SHP77 treated with DMSO at 0.1 percent for 48 hours (cell line): ENCODE measurements at regions not wholly inside any gene's neighbourhood (a gene's known extent, or its start where the extent isn't known, plus 50 kb on each side); places are given as distances from the start of the nearest gene placed in this dataset.
"Not testable (repeated sequence)": the region's sequence is repeated elsewhere in the genome, so short reads cannot be mapped to it uniquely, and the experiment has no call there.

ENCODE experiments used
- DNase-seq: peaks from one replicate; lab custom pipeline; 2025; lab: John Stamatoyannopoulos, UW

- not testable (repeated sequence) for DNase-seq
These were observed 75.7 kb downstream of the QDPR start for GRCh38 chr4:17436047-17436749.

DNA sequence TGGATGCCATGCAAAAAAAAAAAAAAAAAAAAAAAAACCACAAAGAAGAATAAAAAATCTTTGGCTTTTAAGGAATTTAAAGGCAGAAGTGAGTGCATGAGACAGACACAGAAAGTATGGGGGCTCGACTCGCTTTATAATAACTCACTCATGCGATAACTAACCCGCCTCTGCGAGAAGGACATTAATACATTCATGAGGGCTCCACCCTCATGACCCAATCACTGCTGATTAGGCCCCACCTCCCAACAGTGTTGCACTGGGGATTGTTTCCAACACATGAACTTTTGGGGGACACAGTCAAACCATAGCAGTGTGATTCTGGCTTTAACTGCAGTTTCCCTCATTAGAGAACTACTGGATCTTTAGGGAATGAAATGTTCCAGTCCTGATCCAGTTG, 78.1 kb downstream of the QDPR start:
- no peak for DNase-seq

GRCh38 chr4:17427991-17428390, 83.9 kb downstream of the QDPR start:
- DNase-seq: no peak

GRCh38 chr4:17426222-17426621, 85.7 kb downstream of the QDPR start:
- DNase-seq: no peak

DNA sequence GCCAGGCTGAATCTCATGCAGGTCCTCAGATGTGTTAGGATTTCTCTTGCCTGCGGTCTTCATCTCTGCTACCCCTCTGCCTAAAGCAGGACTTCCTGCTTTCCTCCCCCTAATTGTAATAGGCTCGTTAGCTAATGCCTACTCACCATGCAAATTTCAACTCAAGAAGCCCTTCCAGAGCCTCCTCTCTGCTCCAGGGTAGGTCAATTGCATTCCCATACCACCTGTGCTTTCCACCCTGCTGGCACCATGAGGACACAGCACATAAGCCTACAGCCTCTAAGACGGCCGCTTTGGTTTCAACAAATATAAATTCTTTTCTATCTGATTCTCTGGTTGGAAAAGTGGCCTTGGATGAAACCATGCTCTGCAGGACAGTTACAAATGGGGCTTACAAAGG, 93.9 kb downstream of the QDPR start:
- no peak for DNase-seq

DNA sequence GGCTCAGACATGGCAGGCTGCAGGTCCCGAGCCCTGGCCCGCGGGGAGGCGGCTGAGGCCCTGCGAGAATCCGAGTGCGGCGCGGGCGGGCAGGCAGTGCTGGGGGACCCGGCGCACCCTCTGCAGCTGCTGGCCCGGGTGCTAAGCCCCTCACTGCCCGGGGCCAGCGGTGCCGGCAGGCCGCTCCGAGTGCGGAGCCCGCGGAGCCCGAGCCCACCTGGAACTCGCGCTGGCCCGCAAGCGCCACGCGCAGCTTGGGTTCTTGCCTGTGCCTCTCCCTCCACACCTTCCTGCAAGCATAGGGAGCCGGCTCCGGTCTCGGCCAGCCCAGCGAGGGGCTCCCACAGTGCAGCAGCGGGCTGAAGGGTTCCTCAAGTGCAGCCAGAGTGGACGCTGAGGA, 97.5 kb downstream of the QDPR start:
- DNase-seq: no peak

- no peak for DNase-seq
These were observed 111.2 kb downstream of the QDPR start for GRCh38 chr4:17400686-17401085.

- no peak for DNase-seq
These were observed 113.1 kb downstream of the QDPR start for GRCh38 chr4:17398805-17399204.

GRCh38 chr4:17398035-17398434, 113.9 kb downstream of the QDPR start:
- DNase-seq: no peak

- no peak for DNase-seq
These were observed 114.3 kb downstream of the QDPR start for GRCh38 chr4:17397611-17398010.

- no peak for DNase-seq
These were observed 126.5 kb downstream of the QDPR start for GRCh38 chr4:17385403-17385802.

- DNase-seq: no peak
These were observed 131.5 kb downstream of the QDPR start for GRCh38 chr4:17380347-17380746.

DNA sequence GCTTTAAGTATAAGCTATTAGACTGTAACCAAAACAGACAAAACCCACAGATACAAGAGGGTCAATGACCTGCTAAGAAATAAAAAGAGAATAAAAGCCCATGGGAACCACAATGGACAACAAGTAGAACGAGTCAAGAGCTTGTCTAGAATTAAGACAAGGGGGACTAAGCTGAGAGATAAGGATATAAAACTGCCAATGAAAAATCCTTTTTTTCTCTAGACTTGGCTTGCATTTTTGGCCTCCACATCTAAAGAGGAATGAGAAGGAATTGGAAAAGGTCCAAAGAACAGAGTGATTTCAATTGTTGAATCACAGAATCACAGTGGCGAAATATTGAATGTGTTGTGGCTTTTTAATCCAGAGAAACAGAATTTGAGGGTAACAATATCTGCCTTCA, 135.7 kb downstream of the QDPR start:
- no peak for DNase-seq

DNA sequence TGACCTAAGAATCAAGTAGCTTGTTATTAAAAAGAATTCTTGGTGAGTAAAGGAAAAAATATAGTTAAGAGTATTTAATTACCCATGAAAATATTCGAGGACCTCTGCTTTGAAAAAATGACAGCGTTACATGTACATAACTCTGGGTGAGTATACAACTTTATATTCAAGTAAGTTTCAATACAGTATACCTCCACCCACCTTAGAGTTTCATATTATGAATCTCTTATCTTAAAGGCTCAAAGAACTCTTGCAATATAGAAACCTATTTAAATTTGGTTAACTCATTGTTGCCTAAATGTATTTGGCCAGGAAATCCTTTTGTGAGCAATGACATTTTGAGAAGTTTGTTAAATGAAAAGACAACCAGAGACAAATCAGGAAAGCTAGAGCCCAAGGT, 138.2 kb downstream of the QDPR start:
- no peak for DNase-seq

DNA sequence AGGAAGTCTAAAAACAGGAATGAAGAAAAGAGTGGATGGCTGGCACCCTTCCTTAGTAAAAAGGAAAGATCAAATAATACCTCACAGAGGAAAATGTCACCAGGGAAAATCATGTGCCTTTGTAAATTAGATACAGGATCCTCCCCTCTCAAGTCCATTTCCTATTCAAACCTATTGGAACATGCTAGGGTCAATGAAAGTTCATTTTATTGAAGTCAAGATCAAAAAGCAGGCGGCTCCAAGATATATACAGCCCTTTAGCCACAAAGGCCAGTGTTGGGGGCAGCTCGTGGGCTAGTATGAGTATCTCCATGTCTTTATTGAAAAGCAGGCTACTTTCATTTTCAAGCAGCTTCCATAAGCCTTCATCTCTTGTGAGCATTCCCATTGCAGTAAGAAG, 141.1 kb downstream of the QDPR start:
- DNase-seq: no peak

- DNase-seq: no peak
These were observed 143.5 kb downstream of the QDPR start for GRCh38 chr4:17368408-17368807.

- DNase-seq: no peak
These were observed 144.7 kb downstream of the QDPR start for GRCh38 chr4:17367201-17367600.

DNA sequence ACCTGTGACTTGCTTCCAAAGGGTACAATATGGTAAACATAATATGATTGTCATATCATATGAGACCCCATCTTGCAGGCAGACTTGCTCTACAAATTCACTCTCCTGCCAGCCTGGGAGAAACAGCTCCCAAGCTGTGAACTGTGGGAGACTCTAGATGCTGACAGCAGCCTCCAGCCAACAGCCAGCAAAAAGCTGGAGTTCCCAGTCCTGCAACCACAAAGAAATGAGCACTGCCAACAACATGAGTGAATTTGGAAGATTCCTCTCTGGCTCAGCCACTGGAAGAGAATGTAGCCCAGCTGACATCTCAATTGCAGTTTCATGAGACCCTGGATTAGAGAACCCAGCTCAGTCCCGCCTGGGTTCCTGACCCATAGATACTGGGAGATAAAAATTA, 145.4 kb downstream of the QDPR start:
- no peak for DNase-seq

- no peak for DNase-seq
These were observed 149.5 kb downstream of the QDPR start for GRCh38 chr4:17362430-17362829.

- DNase-seq: no peak
These were observed 153.6 kb downstream of the QDPR start for GRCh38 chr4:17358241-17358640.

DNA sequence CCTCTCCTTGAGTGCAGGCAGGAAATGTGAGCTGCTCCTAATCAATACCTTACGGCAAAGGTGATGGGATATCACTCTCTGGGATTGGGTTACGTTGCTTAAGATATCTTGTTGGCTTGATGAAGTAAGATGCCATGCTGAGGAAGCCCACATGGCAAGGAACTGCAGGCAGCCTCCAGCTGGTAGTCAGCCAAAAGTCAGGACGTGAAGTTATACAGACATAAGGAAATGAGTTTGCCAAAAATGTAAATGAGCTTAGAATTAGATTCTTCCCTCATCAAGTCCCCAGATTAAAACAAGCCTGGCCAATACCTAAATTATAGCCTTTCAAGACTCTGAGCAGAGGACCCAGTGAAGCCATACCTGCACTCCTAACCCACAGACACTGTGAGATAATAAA, 155.0 kb downstream of the QDPR start:
- no peak for DNase-seq

DNA sequence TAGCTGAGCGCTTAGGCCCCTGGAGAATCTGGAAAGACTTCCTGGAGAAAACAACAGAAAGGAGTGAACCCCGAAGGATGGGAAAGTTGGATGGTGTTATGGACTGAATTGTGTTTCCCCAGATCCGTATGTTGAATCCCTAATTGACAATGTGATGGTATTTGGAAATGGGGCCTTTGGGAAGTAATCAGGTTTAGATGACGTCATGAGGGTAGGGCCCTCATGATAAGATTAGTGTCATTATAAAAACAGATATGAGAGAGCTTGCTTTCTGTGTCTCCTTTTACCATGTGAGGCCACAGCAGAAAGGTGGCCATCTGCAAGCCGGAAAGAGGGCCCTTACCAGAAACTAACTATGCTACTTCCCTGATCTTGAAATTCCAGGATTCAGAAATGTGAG, 159.5 kb downstream of the QDPR start:
- DNase-seq: no peak

DNA sequence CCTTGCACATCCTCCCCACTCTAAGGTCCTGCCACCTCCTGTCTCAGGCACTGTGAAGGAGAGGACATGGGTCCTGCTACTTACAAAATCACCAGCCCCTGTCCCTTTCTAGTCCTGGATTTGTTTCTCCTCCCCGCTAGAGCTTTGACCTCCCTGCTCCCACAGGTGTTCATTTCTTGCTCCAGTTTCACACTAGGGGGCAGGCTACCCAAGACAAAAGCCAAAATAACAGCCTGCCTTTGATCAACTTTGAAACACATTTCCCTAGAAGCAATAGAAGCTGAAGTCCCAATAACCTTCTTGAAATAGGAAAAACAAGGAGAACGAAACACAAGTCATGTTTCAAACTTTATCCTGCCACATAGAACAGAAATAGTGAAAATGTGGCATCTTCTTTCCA, 164.4 kb downstream of the QDPR start:
- DNase-seq: no peak

GRCh38 chr4:17339376-17339775, 172.5 kb downstream of the QDPR start:
- DNase-seq: no peak

DNA sequence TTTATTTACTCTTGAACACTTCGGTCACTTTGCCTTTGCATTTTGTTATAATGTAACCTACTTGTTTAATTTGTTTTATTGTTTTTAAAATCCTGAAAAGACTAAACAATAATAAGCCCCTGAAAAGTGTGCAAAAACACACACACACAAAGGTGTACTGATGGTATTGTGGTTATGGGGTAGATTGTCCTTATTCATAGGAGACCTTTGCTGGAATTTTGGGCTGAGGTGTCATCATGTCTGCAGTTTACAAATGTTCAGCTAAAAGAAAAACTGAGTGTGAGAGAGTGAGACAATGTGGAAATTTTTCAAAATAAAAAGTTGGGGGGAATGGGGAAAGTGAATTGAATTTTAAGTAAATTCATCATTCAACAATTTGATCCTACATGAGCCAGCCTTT, 174.9 kb downstream of the QDPR start:
- no peak for DNase-seq
